Gastrocnemius medialis (tissue), 4 donors: ENCODE measurements at regions not wholly inside any gene's neighbourhood (a gene's known extent, or its start where the extent isn't known, plus 50 kb on each side); places are given as distances from the start of the nearest gene placed in this dataset.

Experiments used
- ATAC-seq, 2 donors: fragments of 150-250 bp; one replicate each; pipeline ENCODE4 v1.9.1; 2016
- DNase-seq, 2 donors: peaks; one replicate each; pipeline ENCODE4 v3.0.0-alpha.2; 2019
- H3K27ac ChIP-seq, 4 donors: fragments of 200-600 bp; sonication (generic); 1 replicate in 1 of 4; 2 replicates in 3 of 4; pipeline ENCODE4 v1.5.1; 2016 to 2018; ENCODE audit warnings: mild to moderate bottlenecking in 2 of 4, moderate library complexity in 1 of 4
- H3K27me3 ChIP-seq, 3 donors: fragments of 200-600 bp; sonication (generic) in 2 of 3; 1 replicate in 1 of 3; 2 replicates in 2 of 3; pipeline versions ENCODE4 v1.5.1 to v1.6.0; 2016 to 2019; ENCODE audit warnings: mild to moderate bottlenecking in 1 of 3, moderate library complexity in 1 of 3
- H3K36me3 ChIP-seq, 2 donors: fragments of 200-600 bp; sonication (generic) in 1 of 2; one replicate each; pipeline ENCODE4 v1.5.1; 2017 to 2018
- H3K4me1 ChIP-seq, 2 donors: fragments of 200-600 bp; sonication (generic) in 1 of 2; one replicate each; pipeline ENCODE4 v1.5.1; 2016 to 2017; ENCODE audit warnings: mild to moderate bottlenecking in 2 of 2
- H3K4me3 ChIP-seq, 4 donors: fragments of 200-600 bp; sonication (generic) in 3 of 4; 1 replicate in 1 of 4; 2 replicates in 3 of 4; pipeline ENCODE4 v1.5.1; 2016 to 2019; ENCODE audit warnings: mild to moderate bottlenecking in 2 of 4
- H3K9me3 ChIP-seq, 3 donors: fragments of 200-600 bp; sonication (generic) in 2 of 3; 1 replicate in 1 of 3; 2 replicates in 2 of 3; pipeline ENCODE4 v1.5.1; 2016 to 2019
- POLR2A ChIP-seq, 2 donors: fragments of 450-650 bp; IDR thresholded peaks; one replicate each; pipeline ENCODE4 v1.6.1; 2017; ENCODE audit warnings: antibody characterized with exemption in 2 of 2, mild to moderate bottlenecking in 2 of 2, moderate library complexity in 2 of 2
- in situ Hi-C, 4 donors: fragments of 200-750 bp; cut with MboI; loops; one replicate each; pipeline versions ENCODE4 v1.15.0 to v1.8.0; 2017; ENCODE audit warnings: low sequenced_read_pairs in 4 of 4
- intact Hi-C: fragments of 100-400 bp; cut with DNase I; formaldehyde crosslinking; loops from one replicate; pipeline ENCODE4 v1.15.1; 2023; ENCODE audit warnings: low total_unique reads
- TF ChIP-seq, protein P1 (sequence below), 5 experiments: fragments of 450-650 bp in 3 of 5; fragments of 200-600 bp in 2 of 5; sonication (generic) in 2 of 5; IDR thresholded peaks in 4 of 5; conservative IDR thresholded peaks in 1 of 5; 1 replicate in 4 of 5; 2 replicates in 1 of 5; pipeline ENCODE4 v1.5.1; 2016 to 2019; ENCODE audit warnings: antibody characterized with exemption in 5 of 5, mild to moderate bottlenecking in 3 of 5, moderate library complexity in 3 of 5

DNA sequence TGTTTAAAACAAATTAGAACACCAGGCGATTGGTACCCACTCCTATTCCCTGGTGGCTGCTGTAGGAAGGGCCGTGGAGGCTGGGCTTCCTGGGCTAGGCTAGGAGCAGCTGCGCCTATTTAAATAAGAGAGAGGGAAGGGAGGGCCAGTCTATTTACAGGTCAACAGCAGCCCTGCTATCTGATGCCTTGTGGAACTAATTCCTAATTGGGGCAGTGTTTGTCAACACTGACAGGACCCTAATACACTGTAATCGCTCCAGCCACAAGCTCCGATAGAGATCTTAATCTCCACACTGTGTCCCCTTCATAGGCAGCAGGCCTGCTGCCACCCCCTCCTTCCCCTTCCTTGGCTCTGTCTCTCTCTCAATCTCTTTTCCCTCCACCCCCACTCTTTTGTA lies 116.9 kb upstream of the SOX14 start:
- ATAC-seq (no peak), DNase-seq (no peak)
- Histone ChIP-seq H3K4me1 (no peaks in the 10 kb centered on the region), H3K27me3 (no peaks in the 10 kb centered on the region), H3K27ac (no peak overlapping the region), H3K4me3 (no peak overlapping the region), H3K9me3 (no peaks in the 10 kb centered on the region), H3K36me3 (no peaks in the 10 kb centered on the region)
- in situ Hi-C loops (no loop called here), intact Hi-C loops (no loop called here)
- no peak for TF ChIP-seq POLR2A (IDR thresholded peaks at IDR 0.05)
- TF ChIP-seq, protein P1, sequence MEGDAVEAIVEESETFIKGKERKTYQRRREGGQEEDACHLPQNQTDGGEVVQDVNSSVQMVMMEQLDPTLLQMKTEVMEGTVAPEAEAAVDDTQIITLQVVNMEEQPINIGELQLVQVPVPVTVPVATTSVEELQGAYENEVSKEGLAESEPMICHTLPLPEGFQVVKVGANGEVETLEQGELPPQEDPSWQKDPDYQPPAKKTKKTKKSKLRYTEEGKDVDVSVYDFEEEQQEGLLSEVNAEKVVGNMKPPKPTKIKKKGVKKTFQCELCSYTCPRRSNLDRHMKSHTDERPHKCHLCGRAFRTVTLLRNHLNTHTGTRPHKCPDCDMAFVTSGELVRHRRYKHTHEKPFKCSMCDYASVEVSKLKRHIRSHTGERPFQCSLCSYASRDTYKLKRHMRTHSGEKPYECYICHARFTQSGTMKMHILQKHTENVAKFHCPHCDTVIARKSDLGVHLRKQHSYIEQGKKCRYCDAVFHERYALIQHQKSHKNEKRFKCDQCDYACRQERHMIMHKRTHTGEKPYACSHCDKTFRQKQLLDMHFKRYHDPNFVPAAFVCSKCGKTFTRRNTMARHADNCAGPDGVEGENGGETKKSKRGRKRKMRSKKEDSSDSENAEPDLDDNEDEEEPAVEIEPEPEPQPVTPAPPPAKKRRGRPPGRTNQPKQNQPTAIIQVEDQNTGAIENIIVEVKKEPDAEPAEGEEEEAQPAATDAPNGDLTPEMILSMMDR (IDR thresholded peaks at IDR 0.05 in 4 of 5, conservative IDR thresholded peaks at IDR 0.05 in 1 of 5), result no peak

DNA sequence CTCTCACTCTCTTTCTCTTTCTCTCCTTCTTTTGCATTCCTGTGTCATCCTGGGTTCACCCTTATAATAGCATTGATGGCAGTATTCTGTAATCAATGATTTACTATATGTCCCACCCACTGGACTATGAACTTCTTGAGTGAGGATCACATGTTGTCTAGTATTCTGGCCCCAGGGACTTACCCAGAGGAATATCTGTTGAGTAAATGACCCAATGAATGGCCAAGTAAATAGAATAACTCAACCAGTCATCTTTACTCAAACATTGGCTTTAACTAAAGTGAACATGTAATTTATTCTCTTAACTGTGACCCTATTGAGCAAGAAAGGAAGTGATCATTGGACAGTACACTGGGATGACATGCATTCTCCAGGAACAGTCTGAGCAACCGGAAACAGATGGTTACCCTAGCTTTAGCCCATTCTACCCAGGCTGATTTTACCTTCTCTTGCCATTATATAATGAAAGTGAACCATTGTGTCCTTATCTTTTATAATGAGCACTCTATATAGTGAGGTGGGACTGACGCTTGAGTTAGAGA lies 94.5 kb upstream of the SOX14 start:
- no peak overlapping the region for H3K27ac ChIP-seq
- H3K9me3 ChIP-seq, result no peaks in the 10 kb centered on the region
- DNase-seq (no peak), ATAC-seq (no peak)
- no peaks in the 10 kb centered on the region for H3K27me3 ChIP-seq
- TF ChIP-seq, protein P1 (IDR thresholded peaks at IDR 0.05 in 4 of 5, conservative IDR thresholded peaks at IDR 0.05 in 1 of 5), result no peak
- no peak for TF ChIP-seq POLR2A (IDR thresholded peaks at IDR 0.05)
- no peaks in the 10 kb centered on the region for H3K4me1 ChIP-seq
- intact Hi-C loops, result no loop called here
- H3K36me3 ChIP-seq, result no peaks in the 10 kb centered on the region
- in situ Hi-C loops, result no loop called here
- no peak overlapping the region for H3K4me3 ChIP-seq

DNA sequence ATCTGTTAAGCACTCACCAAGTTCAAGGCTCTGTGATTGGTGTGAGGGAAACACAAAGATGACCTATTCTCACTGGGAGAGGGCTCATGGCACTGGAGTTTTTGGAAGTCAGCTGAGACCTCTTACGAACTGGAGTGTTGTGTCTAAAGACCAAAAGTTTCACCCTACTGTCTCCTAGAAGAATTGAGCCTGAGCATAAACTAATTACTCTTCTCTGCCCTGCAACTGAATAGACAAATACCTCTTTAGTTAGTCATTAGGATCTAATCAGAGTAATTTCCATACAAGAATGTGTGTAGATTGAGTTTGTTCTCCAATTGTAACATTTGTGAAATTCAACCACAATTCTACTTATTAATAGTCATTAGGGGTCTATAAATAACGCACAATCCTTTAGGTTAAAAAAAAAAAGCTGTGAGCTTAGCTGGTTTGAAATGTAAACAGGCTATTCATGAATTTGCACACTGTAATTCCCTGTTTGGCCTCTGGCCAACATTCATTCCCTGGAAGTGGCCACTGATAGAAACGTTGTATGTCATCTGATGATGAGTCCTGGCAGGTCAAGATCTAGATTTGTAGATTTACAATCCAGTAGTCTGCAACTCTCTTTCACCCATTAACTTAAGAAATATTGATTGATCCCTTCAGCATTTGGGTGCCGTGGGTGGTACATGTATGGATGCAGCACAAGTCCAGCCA lies 76.8 kb upstream of the SOX14 start:
- DNase-seq, result no peak
- TF ChIP-seq POLR2A (IDR thresholded peaks at IDR 0.05), result no peak
- TF ChIP-seq, protein P1 (IDR thresholded peaks at IDR 0.05 in 4 of 5, conservative IDR thresholded peaks at IDR 0.05 in 1 of 5), result no peak

DNA sequence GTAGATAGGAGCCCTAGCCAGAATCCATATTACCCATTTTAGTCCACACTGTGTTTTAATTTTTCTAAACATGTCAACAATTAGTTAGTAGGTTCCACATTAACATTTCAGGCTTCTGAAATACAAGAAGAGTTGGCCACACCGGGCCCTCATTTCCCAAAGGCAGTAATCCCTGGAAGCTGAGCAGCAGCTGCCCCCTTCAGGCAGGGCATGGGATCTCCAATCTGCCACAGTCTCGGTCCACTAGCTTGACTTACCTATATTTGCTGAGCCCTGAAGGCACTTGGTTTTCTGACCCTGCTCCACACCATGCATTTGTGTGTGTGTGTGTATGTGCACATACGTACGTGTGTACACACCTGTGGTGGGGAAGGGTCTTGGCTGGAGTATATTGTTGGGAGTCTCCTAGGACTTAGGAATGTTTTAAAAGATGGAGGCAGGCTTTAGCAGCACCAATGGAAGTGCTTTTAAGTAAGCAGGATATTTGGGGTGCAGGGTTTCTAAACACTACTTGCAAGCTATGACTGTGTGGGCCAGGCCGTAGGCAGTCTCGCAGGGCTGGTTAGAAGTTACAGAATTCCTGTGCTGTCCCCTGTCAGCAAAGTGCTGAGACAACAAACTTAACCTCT lies 71.2 kb upstream of the SOX14 start:
- Histone ChIP-seq H3K27ac (no peak overlapping the region), H3K27me3 (no peaks in the 10 kb centered on the region), H3K36me3 (no peaks in the 10 kb centered on the region), H3K4me1 (no peaks in the 10 kb centered on the region), H3K9me3 (no peaks in the 10 kb centered on the region), H3K4me3 (no peak overlapping the region)
- in situ Hi-C loops, result no loop called here
- intact Hi-C loops, result no loop called here
- DNase-seq (no peak), ATAC-seq (no peak)
- no peak for TF ChIP-seq POLR2A (IDR thresholded peaks at IDR 0.05)
- TF ChIP-seq, protein P1 (IDR thresholded peaks at IDR 0.05 in 4 of 5, conservative IDR thresholded peaks at IDR 0.05 in 1 of 5), result no peak

More for the DNA sequence above, 76.8 kb upstream of the SOX14 start:
- intact Hi-C loops (no loop called here), in situ Hi-C loops (no loop called here)
- no peaks in the 10 kb centered on the region for H3K36me3 ChIP-seq
- H3K4me1 ChIP-seq, result no peaks in the 10 kb centered on the region
- no peak overlapping the region for H3K4me3 ChIP-seq
- no peaks in the 10 kb centered on the region for H3K9me3 ChIP-seq
- H3K27me3 ChIP-seq, result no peaks in the 10 kb centered on the region
- H3K27ac ChIP-seq, result no peak overlapping the region
- no peak for ATAC-seq
